ENCODE measurements at regions not wholly inside any gene's neighbourhood (a gene's known extent, or its start where the extent isn't known, plus 50 kb on each side); places are given as distances from the start of the nearest gene placed in this dataset.

- no peak for TF ChIP-seq CTCF (conservative IDR thresholded peaks at IDR 0.05; ENCODE audit: low read depth, low read length)
- DNase-seq (ENCODE audit: low read depth): no peak
- no peak overlapping the region for H3K4me3 ChIP-seq (ENCODE audit: low read length)
Measured at GRCh38 chr6:71040841-71041240, 84.0 kb upstream of the B3GAT2 start.

- TF ChIP-seq CTCF (conservative IDR thresholded peaks at IDR 0.05; ENCODE audit: low read depth, low read length): peak; percentile 14
- no peak for DNase-seq (ENCODE audit: low read depth)
- H3K4me3 ChIP-seq (ENCODE audit: low read length): no peak overlapping the region
Measured at GRCh38 chr6:71043902-71044301, 87.0 kb upstream of the B3GAT2 start.

GRCh38 chr6:71044753-71045152, 87.9 kb upstream of the B3GAT2 start:
- H3K4me3 ChIP-seq (ENCODE audit: low read length): no peak overlapping the region
- DNase-seq (ENCODE audit: low read depth): no peak
- TF ChIP-seq CTCF (conservative IDR thresholded peaks at IDR 0.05; ENCODE audit: low read depth, low read length): no peak

- H3K4me3 ChIP-seq (ENCODE audit: low read length): no peak overlapping the region
- DNase-seq (ENCODE audit: low read depth): no peak
- no peak for TF ChIP-seq CTCF (conservative IDR thresholded peaks at IDR 0.05; ENCODE audit: low read depth, low read length)
Measured at GRCh38 chr6:71045296-71045695, 88.4 kb upstream of the B3GAT2 start.

- no peak for DNase-seq (ENCODE audit: low read depth)
- H3K4me3 ChIP-seq (ENCODE audit: low read length): no peak overlapping the region
- no peak for TF ChIP-seq CTCF (conservative IDR thresholded peaks at IDR 0.05; ENCODE audit: low read depth, low read length)
Measured at GRCh38 chr6:71047417-71047816, 90.6 kb upstream of the B3GAT2 start.

GRCh38 chr6:71048320-71049164, 91.7 kb upstream of the B3GAT2 start:
- H3K4me3 ChIP-seq (ENCODE audit: low read length): no peak overlapping the region
- DNase-seq (ENCODE audit: low read depth): no peak
- no peak for TF ChIP-seq CTCF (conservative IDR thresholded peaks at IDR 0.05; ENCODE audit: low read depth, low read length)

- DNase-seq (ENCODE audit: low read depth): no peak
- TF ChIP-seq CTCF (conservative IDR thresholded peaks at IDR 0.05; ENCODE audit: low read depth, low read length): no peak
Measured at GRCh38 chr6:71049198-71049770, 92.4 kb upstream of the B3GAT2 start.

More at GRCh38 chr6:71049198-71049770, 92.4 kb upstream of the B3GAT2 start:
- no peak overlapping the region for H3K4me3 ChIP-seq (ENCODE audit: low read length)

Measured in retinal pigment epithelial cell (primary cell).